Progenitor cell of endocrine pancreas (in vitro differentiated cells): ENCODE measurements at regions not wholly inside any gene's neighbourhood (a gene's known extent, or its start where the extent isn't known, plus 50 kb on each side); places are given as distances from the start of the nearest gene placed in this dataset.
"Not testable (repeated sequence)": the region's sequence is repeated elsewhere in the genome, so short reads cannot be mapped to it uniquely, and the experiment has no call there.

Experiments used
- DNase-seq: peaks from one replicate; pipeline ENCODE4 v3.0.0; 2021; ENCODE audit warnings: low spot score; ENCODE audit not compliant: unreplicated experiment
- H3K27ac Mint-ChIP-seq: 2 replicates; pipeline ENCODE4 v1.8.0; 2021; ENCODE audit warnings: mild to moderate bottlenecking, moderate library complexity, mixed read lengths
- H3K27me3 Mint-ChIP-seq: 2 replicates; pipeline ENCODE4 v1.8.0; 2021; ENCODE audit warnings: mixed read lengths
- H3K36me3 Mint-ChIP-seq: 2 replicates; pipeline ENCODE4 v1.8.0; 2022; ENCODE audit warnings: mixed read lengths; ENCODE audit not compliant: insufficient read depth
- H3K4me1 Mint-ChIP-seq: 2 replicates; pipeline ENCODE4 v1.8.0; 2021; ENCODE audit warnings: low read depth, mixed read lengths
- H3K4me3 Mint-ChIP-seq: 2 replicates; pipeline ENCODE4 v1.8.0; 2021; ENCODE audit warnings: low read depth, mild to moderate bottlenecking, moderate library complexity, mixed read lengths
- H3K9me3 Mint-ChIP-seq: 2 replicates; pipeline ENCODE4 v1.8.0; 2021; ENCODE audit warnings: low read depth, mixed read lengths
- CTCF ChIP-seq: fragments of 200-600 bp; sonication (generic); IDR thresholded peaks from one replicate; pipeline ENCODE4 v1.5.0; 2021; ENCODE audit warnings: antibody characterized with exemption, mild to moderate bottlenecking; ENCODE audit not compliant: unreplicated experiment

- no peak overlapping the region for H3K27ac Mint-ChIP-seq
- no peaks in the 10 kb centered on the region for H3K4me1 Mint-ChIP-seq
- H3K4me3 Mint-ChIP-seq: no peak overlapping the region
- no peaks in the 10 kb centered on the region for H3K36me3 Mint-ChIP-seq
- H3K27me3 Mint-ChIP-seq: no peaks in the 10 kb centered on the region
- no peak for DNase-seq
- peaks cover 6% of the 10 kb centered on the region for H3K9me3 Mint-ChIP-seq
- no peak for TF ChIP-seq CTCF
Observed at GRCh38 chr3:176214758-176215157, 982.5 kb downstream of the TBL1XR1 start.

DNA sequence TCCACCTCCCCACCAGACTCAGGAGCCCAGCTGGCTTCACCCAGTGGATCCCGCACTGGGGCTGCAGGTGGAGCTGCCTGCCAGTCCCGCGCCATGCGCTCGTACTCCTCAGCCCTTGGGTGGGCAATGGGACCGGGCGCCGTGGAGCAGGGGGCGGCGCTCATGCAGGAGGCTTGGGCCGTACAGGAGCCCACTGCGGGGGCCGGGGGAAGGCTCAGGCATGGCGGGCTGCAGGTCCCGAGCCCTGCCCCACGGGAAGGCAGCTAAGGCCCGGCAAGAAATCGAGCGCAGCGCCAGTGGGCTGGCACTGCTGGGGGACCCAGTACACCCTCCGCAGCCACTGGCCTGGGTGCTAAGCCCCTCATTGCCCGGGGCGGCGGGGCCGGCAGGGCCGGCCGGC lies 984.0 kb downstream of the TBL1XR1 start:
- not testable (repeated sequence) for DNase-seq, H3K27me3 Mint-ChIP-seq, H3K36me3 Mint-ChIP-seq, H3K4me3 Mint-ChIP-seq, H3K27ac Mint-ChIP-seq, H3K9me3 Mint-ChIP-seq, H3K4me1 Mint-ChIP-seq

- DNase-seq: no peak
- Mint-ChIP-seq H3K9me3 (peaks cover 5% of the 10 kb centered on the region), H3K27me3 (no peaks in the 10 kb centered on the region), H3K4me1 (no peaks in the 10 kb centered on the region), H3K27ac (no peak overlapping the region), H3K4me3 (no peak overlapping the region), H3K36me3 (no peaks in the 10 kb centered on the region)
- no peak for TF ChIP-seq CTCF
Observed at GRCh38 chr3:176208915-176209314, 988.4 kb downstream of the TBL1XR1 start.

- Mint-ChIP-seq H3K27ac (no peak overlapping the region), H3K4me1 (no peaks in the 10 kb centered on the region)
Observed at GRCh38 chr3:176208283-176208682, 989.0 kb downstream of the TBL1XR1 start.

DNA sequence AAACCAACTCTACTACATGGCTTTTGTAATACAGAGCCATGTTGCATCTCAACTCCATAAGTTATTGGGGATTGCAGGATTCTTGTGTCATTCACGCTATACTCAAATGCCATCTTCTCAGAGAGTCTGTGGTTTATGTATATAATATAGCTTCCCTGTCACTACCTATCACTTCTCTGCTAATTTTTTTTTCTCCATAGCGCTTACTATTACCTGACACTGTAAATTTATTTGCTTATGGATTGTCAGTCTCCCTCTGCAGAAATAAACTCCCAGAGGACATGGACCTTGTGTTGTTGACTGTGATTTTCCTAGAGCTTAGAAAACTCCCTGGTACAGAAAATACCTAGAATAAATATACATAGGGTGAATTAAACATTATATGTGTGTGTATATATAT lies 990.5 kb downstream of the TBL1XR1 start:
- DNase-seq: no peak
- Mint-ChIP-seq H3K27ac (no peak overlapping the region), H3K27me3 (no peaks in the 10 kb centered on the region), H3K4me1 (no peaks in the 10 kb centered on the region), H3K4me3 (no peak overlapping the region), H3K36me3 (no peaks in the 10 kb centered on the region), H3K9me3 (peaks cover 5% of the 10 kb centered on the region)
- no peak for TF ChIP-seq CTCF

More at GRCh38 chr3:176208283-176208682, 989.0 kb downstream of the TBL1XR1 start:
- DNase-seq: no peak
- no peak overlapping the region for H3K4me3 Mint-ChIP-seq
- H3K9me3 Mint-ChIP-seq: peaks cover 5% of the 10 kb centered on the region
- TF ChIP-seq CTCF: no peak
- no peaks in the 10 kb centered on the region for H3K36me3 Mint-ChIP-seq
- no peaks in the 10 kb centered on the region for H3K27me3 Mint-ChIP-seq

DNA sequence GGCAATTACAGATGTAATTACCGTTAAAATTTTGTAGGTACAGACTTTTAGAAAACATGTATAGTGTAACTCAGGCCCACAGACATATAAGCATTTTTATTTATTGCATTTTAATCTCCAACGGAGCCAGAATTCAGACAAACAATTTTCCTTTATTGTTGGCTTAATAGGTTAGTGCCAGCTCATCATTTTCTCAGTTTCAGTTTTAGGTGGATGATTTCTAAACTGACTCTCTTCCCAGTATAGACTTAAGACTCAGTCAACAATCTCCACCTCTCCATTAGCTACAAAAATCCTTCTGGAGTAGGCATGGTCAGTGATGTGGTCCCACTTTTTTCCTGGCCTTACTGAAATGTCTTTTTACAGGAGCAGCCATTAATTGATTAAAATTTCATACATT lies 994.6 kb downstream of the TBL1XR1 start:
- no peak for DNase-seq
- H3K27ac Mint-ChIP-seq: no peak overlapping the region
- peaks cover 8% of the 10 kb centered on the region for H3K9me3 Mint-ChIP-seq
- H3K27me3 Mint-ChIP-seq: no peaks in the 10 kb centered on the region
- H3K36me3 Mint-ChIP-seq: no peaks in the 10 kb centered on the region
- H3K4me1 Mint-ChIP-seq: no peaks in the 10 kb centered on the region
- H3K4me3 Mint-ChIP-seq: no peak overlapping the region
- no peak for TF ChIP-seq CTCF
